Neural crest cell (in vitro differentiated cells): ENCODE measurements at regions not wholly inside any gene's neighbourhood (a gene's known extent, or its start where the extent isn't known, plus 50 kb on each side); places are given as distances from the start of the nearest gene placed in this dataset.

Experiments
- DNase-seq: peaks from one replicate; pipeline ENCODE4 v3.0.0; 2021; ENCODE audit warnings: low read depth, mixed read lengths, low spot score
- H3K27ac Mint-ChIP-seq: one replicate; pipeline ENCODE4 v1.8.0; 2021; ENCODE audit warnings: mild to moderate bottlenecking, mixed read lengths; ENCODE audit not compliant: unreplicated experiment
- H3K27me3 Mint-ChIP-seq: 2 replicates; pipeline ENCODE4 v1.8.0; 2021; ENCODE audit warnings: low read depth, mild to moderate bottlenecking, mixed read lengths
- H3K36me3 Mint-ChIP-seq: 2 replicates; pipeline ENCODE4 v1.8.0; 2021; ENCODE audit warnings: low read depth, mild to moderate bottlenecking, mixed read lengths
- H3K4me1 Mint-ChIP-seq: 2 replicates; pipeline ENCODE4 v1.8.0; 2021; ENCODE audit warnings: mixed read lengths
- H3K4me3 Mint-ChIP-seq: one replicate; pipeline ENCODE4 v1.8.0; 2021; ENCODE audit warnings: mild to moderate bottlenecking, mixed read lengths
- H3K9me3 Mint-ChIP-seq: 2 replicates; pipeline ENCODE4 v1.8.0; 2021; ENCODE audit warnings: mixed read lengths
- CTCF ChIP-seq: fragments of 200-600 bp; sonication (generic); conservative IDR thresholded peaks from 2 replicates; pipeline ENCODE4 v1.5.0; 2021; ENCODE audit warnings: antibody characterized with exemption, mild to moderate bottlenecking

DNA sequence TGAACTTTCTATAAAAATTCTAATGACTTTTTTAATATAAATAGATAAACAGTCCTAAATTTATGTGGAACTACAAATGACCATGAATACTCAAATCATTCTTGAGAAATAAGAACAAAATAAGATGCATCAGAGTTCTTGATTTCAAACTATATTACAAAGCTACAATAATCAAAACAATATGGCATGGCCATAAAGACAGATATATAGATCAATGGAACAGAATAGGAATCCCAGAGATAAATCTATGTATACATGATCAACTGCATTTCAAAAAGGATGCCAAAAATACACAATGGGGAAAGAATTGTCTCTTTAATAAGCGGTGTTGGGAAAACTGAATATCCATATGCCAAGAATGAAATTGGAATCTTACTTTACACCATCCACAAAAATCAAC is 98.4 kb upstream of the IL15 start:
- DNase-seq = no peak

GRCh38 chr4:141540643-141541042 is 95.7 kb upstream of the IL15 start:
- DNase-seq = no peak
- TF ChIP-seq CTCF = no peak
- Mint-ChIP-seq H3K4me1 (no peaks in the 10 kb centered on the region), H3K27me3 (no peaks in the 10 kb centered on the region), H3K36me3 (peaks cover 7% of the 10 kb centered on the region), H3K27ac (no peak overlapping the region), H3K4me3 (no peak overlapping the region), H3K9me3 (peaks cover 18% of the 10 kb centered on the region)

More for the DNA sequence above, 98.4 kb upstream of the IL15 start:
- H3K4me3 Mint-ChIP-seq = no peak overlapping the region
- H3K27ac Mint-ChIP-seq = no peak overlapping the region
- TF ChIP-seq CTCF = no peak
- H3K4me1 Mint-ChIP-seq = no peaks in the 10 kb centered on the region
- peaks cover 7% of the 10 kb centered on the region for H3K36me3 Mint-ChIP-seq
- peaks cover 26% of the 10 kb centered on the region for H3K9me3 Mint-ChIP-seq
- no peaks in the 10 kb centered on the region for H3K27me3 Mint-ChIP-seq

DNA sequence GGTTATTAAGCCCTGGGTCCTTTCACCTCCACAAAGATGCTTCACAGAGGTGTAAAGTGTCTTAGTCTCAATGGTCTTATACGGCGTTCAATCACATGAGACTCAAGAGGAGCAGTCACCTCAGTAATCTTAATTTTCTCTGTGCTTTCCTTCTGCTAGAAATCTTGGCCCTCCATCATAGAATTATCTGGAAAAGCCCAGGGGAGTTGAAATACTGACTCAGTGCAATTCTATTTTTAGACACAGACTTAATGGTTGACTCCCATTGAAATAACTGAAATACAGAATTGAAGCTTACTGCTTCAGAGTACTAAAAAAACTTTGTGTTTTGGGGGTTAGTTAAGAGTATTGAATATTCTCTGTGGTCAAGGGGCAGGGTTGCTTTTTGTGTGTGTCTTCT is 94.5 kb upstream of the IL15 start:
- no peak overlapping the region for H3K27ac Mint-ChIP-seq
- no peak for TF ChIP-seq CTCF
- H3K27me3 Mint-ChIP-seq = no peaks in the 10 kb centered on the region
- DNase-seq = no peak
- H3K4me3 Mint-ChIP-seq = no peak overlapping the region
- H3K4me1 Mint-ChIP-seq = no peaks in the 10 kb centered on the region
- peaks cover 7% of the 10 kb centered on the region for H3K36me3 Mint-ChIP-seq
- peaks cover 18% of the 10 kb centered on the region for H3K9me3 Mint-ChIP-seq

DNA sequence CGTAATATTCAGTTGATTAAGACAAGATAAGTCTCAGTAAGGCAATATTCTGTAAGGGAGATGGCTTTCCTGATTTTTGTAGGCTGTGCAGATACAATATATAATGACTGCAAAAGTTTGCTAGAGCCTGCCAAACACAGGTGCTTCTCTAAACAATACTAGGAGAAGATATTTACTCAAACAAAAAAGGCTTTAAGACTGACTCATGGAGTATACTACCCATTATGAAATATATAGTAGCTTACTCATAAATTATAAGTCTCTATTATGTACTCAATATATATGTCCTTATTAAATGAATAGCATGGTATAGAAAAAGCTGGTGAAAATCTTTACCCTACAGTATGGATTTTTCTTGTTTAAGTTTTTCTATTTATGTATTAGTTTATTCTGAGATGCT is 93.2 kb upstream of the IL15 start:
- TF ChIP-seq CTCF = no peak
- H3K4me3 Mint-ChIP-seq = no peak overlapping the region
- no peak overlapping the region for H3K27ac Mint-ChIP-seq
- no peak for DNase-seq
- H3K36me3 Mint-ChIP-seq = peaks cover 5% of the 10 kb centered on the region
- peaks cover 12% of the 10 kb centered on the region for H3K9me3 Mint-ChIP-seq
- H3K27me3 Mint-ChIP-seq = no peaks in the 10 kb centered on the region
- no peaks in the 10 kb centered on the region for H3K4me1 Mint-ChIP-seq

DNA sequence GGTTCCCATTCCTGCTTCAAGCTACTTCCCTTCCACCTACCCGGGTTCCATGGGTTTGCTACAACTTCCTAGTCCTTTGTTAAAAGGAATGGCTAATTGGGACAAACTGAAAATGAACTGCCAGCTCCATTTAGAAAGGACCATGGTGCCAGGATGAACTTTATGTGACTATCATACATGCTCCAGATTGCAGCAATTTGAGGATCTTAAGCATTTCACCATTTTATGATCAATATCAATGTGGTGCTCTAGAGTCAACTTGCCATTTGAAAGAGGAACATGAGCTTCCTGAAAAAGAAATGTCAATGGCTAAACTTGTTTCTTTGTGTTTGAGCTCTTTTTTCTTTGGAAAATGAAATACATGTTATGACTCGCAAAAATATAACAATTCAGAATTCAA is 92.7 kb upstream of the IL15 start:
- Mint-ChIP-seq H3K9me3 (peaks cover 7% of the 10 kb centered on the region), H3K27ac (no peak overlapping the region), H3K27me3 (no peaks in the 10 kb centered on the region), H3K4me1 (no peaks in the 10 kb centered on the region), H3K4me3 (no peak overlapping the region), H3K36me3 (peaks cover 2% of the 10 kb centered on the region)
- DNase-seq = no peak
- no peak for TF ChIP-seq CTCF

GRCh38 chr4:141548791-141549190 is 87.6 kb upstream of the IL15 start:
- no peaks in the 10 kb centered on the region for H3K4me1 Mint-ChIP-seq
- H3K27ac Mint-ChIP-seq = no peak overlapping the region
- H3K9me3 Mint-ChIP-seq = peaks cover 3% of the 10 kb centered on the region
- TF ChIP-seq CTCF = no peak
- H3K27me3 Mint-ChIP-seq = no peaks in the 10 kb centered on the region
- H3K4me3 Mint-ChIP-seq = no peak overlapping the region
- no peak for DNase-seq
- no peaks in the 10 kb centered on the region for H3K36me3 Mint-ChIP-seq
